H1 (cell line): ENCODE measurements at regions not wholly inside any gene's neighbourhood (a gene's known extent, or its start where the extent isn't known, plus 50 kb on each side); places are given as distances from the start of the nearest gene placed in this dataset.

Experiments used
- CTCF ChIA-PET: fragments of 300-600 bp; sonication (Branson Sonifier 250); formaldehyde crosslinking; loops from one replicate; lab custom pipeline; 2021; ENCODE audit not compliant: partially characterized antibody; lab: Charles Lee
- POLR2A ChIA-PET: fragments of 300-600 bp; sonication (Branson Sonifier 250); formaldehyde crosslinking; loops from one replicate; lab custom pipeline; 2021; ENCODE audit warnings: inconsistent platforms; ENCODE audit not compliant: partially characterized antibody; lab: Charles Lee
- DNase-seq, 2 experiments: peaks; one replicate each; pipeline versions ENCODE4 v3.0.0 to v3.0.0-alpha.2; 2010 to 2022; ENCODE audit warnings: low spot score in 2 of 2, low read depth in 1 of 2, mixed read lengths in 1 of 2
- FAIRE-seq: peaks from 2 replicates; lab custom pipeline; 2011; peaks lifted over from hg19 to GRCh38; lab: Jason Lieb, UNC
- H2AFZ ChIP-seq: 2 replicates; pipeline ENCODE4 v1.8.1; 2012; ENCODE audit warnings: low read length, inconsistent platforms
- H2AK5ac ChIP-seq: 2 replicates; pipeline ENCODE4 v1.6.1; 2013; ENCODE audit warnings: low read depth, low read length
- H2BK120ac ChIP-seq: replicated peaks from 2 replicates; pipeline ENCODE3; 2013; ENCODE audit warnings: low read depth, low read length, inconsistent platforms
- H2BK12ac ChIP-seq: 2 replicates; pipeline ENCODE4 v1.6.1; 2013; ENCODE audit warnings: low read depth, low read length
- H2BK15ac ChIP-seq: 2 replicates; pipeline ENCODE4 v1.6.1; 2013; ENCODE audit warnings: low read length
- H2BK20ac ChIP-seq: 2 replicates; pipeline ENCODE4 v1.6.1; 2013; ENCODE audit warnings: low read length
- H2BK5ac ChIP-seq: 2 replicates; pipeline ENCODE4 v1.6.1; 2013; ENCODE audit warnings: low read depth, low read length
- H3K14ac ChIP-seq: 2 replicates; pipeline ENCODE4 v1.6.1; 2013; ENCODE audit warnings: inconsistent platforms; ENCODE audit not compliant: insufficient read length
- H3K18ac ChIP-seq: 2 replicates; pipeline ENCODE4 v1.6.1; 2013; ENCODE audit warnings: low read length; ENCODE audit errors: extremely low read depth
- H3K23ac ChIP-seq: 2 replicates; pipeline ENCODE4 v1.6.1; 2013; ENCODE audit warnings: inconsistent platforms; ENCODE audit not compliant: insufficient read length
- H3K23me2 ChIP-seq: 2 replicates; pipeline ENCODE4 v1.6.1; 2013; ENCODE audit warnings: low read depth, low read length
- H3K27ac ChIP-seq: 2 replicates; pipeline ENCODE4 v1.6.1; 2011; ENCODE audit warnings: low read depth, low read length, inconsistent platforms
- H3K27me3 ChIP-seq, 4 experiments: replicated peaks in 1 of 4; 1 replicate in 1 of 4; 2 replicates in 3 of 4; pipeline versions ENCODE4 v1.6.1 to v1.8.1; 2011 to 2013; ENCODE audit warnings: low read length in 3 of 4, mild to moderate bottlenecking in 3 of 4, inconsistent platforms in 2 of 4, mixed read lengths in 2 of 4, moderate library complexity in 1 of 4; ENCODE audit not compliant: control insufficient read depth in 3 of 4, insufficient read depth in 3 of 4; ENCODE audit errors: extremely low read depth in 1 of 4
- H3K36me3 ChIP-seq, 4 experiments: 2 replicates each; pipeline versions ENCODE4 v1.6.1 to v1.8.1; 2011 to 2013; ENCODE audit warnings: mild to moderate bottlenecking in 4 of 4, low read length in 3 of 4, moderate library complexity in 2 of 4, control low read depth in 1 of 4, inconsistent platforms in 1 of 4; ENCODE audit not compliant: insufficient read depth in 4 of 4, control insufficient read depth in 2 of 4
- H3K4ac ChIP-seq: replicated peaks from 2 replicates; pipeline ENCODE3; 2013; ENCODE audit warnings: low read length, low read depth, mixed read lengths, inconsistent platforms; ENCODE audit not compliant: insufficient read length
- H3K4me1 ChIP-seq, 4 experiments: replicated peaks in 1 of 4; 1 replicate in 1 of 4; 2 replicates in 3 of 4; pipeline versions ENCODE4 v1.6.1 to v1.8.1; 2011 to 2013; ENCODE audit warnings: low read length in 3 of 4, inconsistent platforms in 2 of 4, mixed read lengths in 1 of 4; ENCODE audit not compliant: insufficient read depth in 4 of 4, control insufficient read depth in 3 of 4
- H3K4me2 ChIP-seq, 2 experiments: 2 replicates each; pipeline versions ENCODE4 v1.6.1 to v1.8.1; 2011 to 2013; ENCODE audit warnings: low read depth in 2 of 2, low read length in 2 of 2, control low read depth in 1 of 2, inconsistent platforms in 1 of 2, mild to moderate bottlenecking in 1 of 2; ENCODE audit not compliant: insufficient read depth in 1 of 2
- H3K4me3 ChIP-seq, 4 experiments: fragments of 200-600, 300-600 bp in 1 of 4; sonication (generic), shearing (Covaris generic), sonication (Bioruptor Twin) in 1 of 4; 2 replicates each; pipeline versions ENCODE4 v1.5.1 to v1.8.1; 2011 to 2016; ENCODE audit warnings: low read length in 4 of 4, low read depth in 3 of 4, control low read depth in 2 of 4, inconsistent platforms in 2 of 4, mild to moderate bottlenecking in 2 of 4, mixed read lengths in 1 of 4, moderate library complexity in 1 of 4; ENCODE audit not compliant: insufficient read depth in 2 of 4; ENCODE audit errors: extremely low read depth in 1 of 4
- H3K56ac ChIP-seq: replicated peaks from 2 replicates; pipeline ENCODE3; 2013; ENCODE audit warnings: low read depth, mild to moderate bottlenecking, mixed read lengths, low read length, inconsistent platforms; ENCODE audit not compliant: insufficient read length
- H3K79me1 ChIP-seq: 2 replicates; pipeline ENCODE4 v1.6.1; 2013; ENCODE audit warnings: low read depth, low read length, control low read depth
- H3K79me2 ChIP-seq, 2 experiments: 2 replicates each; pipeline versions ENCODE4 v1.6.1 to v1.8.1; 2012 to 2013; ENCODE audit warnings: low read length in 2 of 2, mild to moderate bottlenecking in 2 of 2, inconsistent platforms in 1 of 2; ENCODE audit not compliant: insufficient read depth in 2 of 2, control insufficient read depth in 1 of 2
- H3K9ac ChIP-seq, 4 experiments: replicated peaks in 1 of 4; 1 replicate in 1 of 4; 2 replicates in 3 of 4; pipeline versions ENCODE4 v1.6.1 to v1.8.1; 2011 to 2013; ENCODE audit warnings: low read depth in 3 of 4, low read length in 3 of 4, control low read depth in 2 of 4, mild to moderate bottlenecking in 2 of 4, moderate library complexity in 2 of 4, inconsistent platforms in 1 of 4; ENCODE audit errors: extremely low read depth in 1 of 4
- H3K9me3 ChIP-seq, 2 experiments: 2 replicates each; pipeline versions ENCODE4 v1.6.1 to v1.8.1; 2012 to 2013; ENCODE audit warnings: mild to moderate bottlenecking in 2 of 2, moderate library complexity in 2 of 2, control low read depth in 1 of 2, inconsistent platforms in 1 of 2, low read depth in 1 of 2, low read length in 1 of 2, mixed read lengths in 1 of 2; ENCODE audit not compliant: insufficient read depth in 2 of 2
- H4K20me1 ChIP-seq, 2 experiments: replicated peaks in 1 of 2; 2 replicates each; pipeline versions ENCODE3 to v1.8.1; 2011 to 2013; ENCODE audit warnings: inconsistent platforms in 2 of 2, low read length in 2 of 2, mild to moderate bottlenecking in 1 of 2; ENCODE audit not compliant: insufficient read depth in 2 of 2, control insufficient read depth in 1 of 2
- H4K5ac ChIP-seq: 2 replicates; pipeline ENCODE4 v1.6.1; 2013; ENCODE audit warnings: low read length, low read depth, mixed read lengths, inconsistent platforms; ENCODE audit not compliant: insufficient read length
- H4K8ac ChIP-seq: 2 replicates; pipeline ENCODE4 v1.8.0; 2013; ENCODE audit warnings: mild to moderate bottlenecking, moderate library complexity, low read length, inconsistent platforms; ENCODE audit not compliant: insufficient read depth; ENCODE audit errors: extremely low read depth
- H4K91ac ChIP-seq: replicated peaks from 2 replicates; pipeline ENCODE3; 2013; ENCODE audit warnings: low read length, mixed read lengths, inconsistent platforms; ENCODE audit not compliant: insufficient read length
- ASH2L ChIP-seq: fragments of 200-600, 300-600 bp; sonication (generic); IDR thresholded peaks from one replicate; pipeline ENCODE4 v1.7.1; 2017; ENCODE audit warnings: low read length
- PHF8 ChIP-seq: fragments of 200-600 bp; sonication (generic); conservative IDR thresholded peaks from 2 replicates; pipeline ENCODE4 v1.7.1; 2012; ENCODE audit warnings: low read depth, mild to moderate bottlenecking, inconsistent platforms, low read length, moderate library complexity
- RAD21 ChIP-seq, 2 experiments: IDR thresholded peaks in 1 of 2; conservative IDR thresholded peaks in 1 of 2; 2 replicates each; pipeline ENCODE4 v1.6.1; 2011; ENCODE audit warnings: low read depth in 2 of 2, low read length in 2 of 2, improper control_type of control experiment in 1 of 2, inconsistent platforms in 1 of 2, mild to moderate bottlenecking in 1 of 2, moderate library complexity in 1 of 2
- RBBP5 ChIP-seq: IDR thresholded peaks from 2 replicates; pipeline ENCODE4 v1.7.1; 2012; ENCODE audit warnings: low read depth, mild to moderate bottlenecking, inconsistent platforms, low read length, moderate library complexity, borderline replicate concordance
- RXRA ChIP-seq: IDR thresholded peaks from 2 replicates; pipeline ENCODE4 v1.6.1; 2011; ENCODE audit warnings: low read depth, mild to moderate bottlenecking, low read length, moderate library complexity; ENCODE audit not compliant: insufficient read depth
- SAP30 ChIP-seq: fragments of 300-600 bp; sonication (generic); IDR thresholded peaks from 2 replicates; pipeline ENCODE4 v1.7.1; 2012; ENCODE audit warnings: low read length, moderate library complexity, mild to moderate bottlenecking, inconsistent platforms; ENCODE audit not compliant: insufficient read depth, insufficient replicate concordance
- SIRT6 ChIP-seq: IDR thresholded peaks from one replicate; pipeline ENCODE4 v1.7.1; 2012; ENCODE audit warnings: low read length, inconsistent platforms
- ZNF274 ChIP-seq: IDR thresholded peaks from 2 replicates; pipeline ENCODE4 v1.7.0; 2012; ENCODE audit warnings: low read length, borderline replicate concordance; ENCODE audit errors: extremely low read depth
- WGBS, 2 experiments: shearing (Covaris generic) in 1 of 2; methylation state at CpG; one replicate each; pipeline versions ENCODE4 v1.1.6 to v1.1.7; 2013 to 2015; ENCODE audit warnings: low lambda C conversion rate in 2 of 2, mixed read lengths in 2 of 2, inconsistent platforms in 1 of 2, low coverage in 1 of 2, missing lambda C conversion rate in 1 of 2; ENCODE audit not compliant: insufficient replicate concordance in 2 of 2, insufficient coverage in 1 of 2, insufficient read length in 1 of 2; ENCODE audit errors: extremely low coverage in 1 of 2, missing lambda C conversion rate in 1 of 2; 5-methylcytosine and 5-hydroxymethylcytosine counted together

DNA sequence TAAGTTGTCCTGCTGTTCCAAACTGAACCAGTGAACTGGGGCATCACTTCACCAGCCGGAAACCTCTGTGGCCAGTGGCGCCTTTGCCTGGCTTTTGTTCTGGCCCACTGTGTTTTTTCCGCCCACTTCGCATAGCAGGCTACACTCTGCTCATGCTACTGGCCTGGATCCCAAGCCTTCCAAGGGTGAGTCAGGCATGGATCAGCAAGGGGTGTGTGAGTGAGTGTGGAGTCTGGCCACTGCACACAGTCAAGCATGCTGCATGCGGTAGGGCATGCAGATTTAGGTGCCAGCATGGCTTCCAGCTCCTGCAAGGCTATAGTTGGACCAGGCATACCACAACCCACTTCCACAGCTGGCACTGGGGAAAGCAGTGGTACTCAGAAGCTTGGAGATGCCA is 1967.9 kb downstream of the C4orf33 start:
- TF ChIP-seq RBBP5, result no peak
- TF ChIP-seq ASH2L, result no peak
- no peak for TF ChIP-seq SIRT6
- TF ChIP-seq RAD21 (IDR thresholded peaks at IDR 0.05 in 1 of 2, conservative IDR thresholded peaks at IDR 0.05 in 1 of 2; ENCODE audit: low read depth in 2 of 2, low read length in 2 of 2), result no peak
- no peak for TF ChIP-seq PHF8
- no peak for TF ChIP-seq SAP30
- TF ChIP-seq RXRA, result no peak
- no peak for TF ChIP-seq ZNF274
- no peaks in the 10 kb centered on the region for H4K20me1 ChIP-seq
- H3K18ac ChIP-seq, result no peak overlapping the region
- H3K4me1 ChIP-seq, result no peaks in the 10 kb centered on the region
- no peak overlapping the region for H2BK5ac ChIP-seq
- POLR2A ChIA-PET, result no interaction called here
- peaks cover 8 to 10% of the 10 kb centered on the region in 2 experiments for H3K9me3 ChIP-seq
- no peaks in the 10 kb centered on the region; a peak in 1 of 8 replicates for H3K36me3 ChIP-seq
- no peak overlapping the region for H2BK120ac ChIP-seq
- H3K4me2 ChIP-seq, result no peak overlapping the region
- H3K4me3 ChIP-seq, result no peak overlapping the region
- H3K14ac ChIP-seq, result no peak overlapping the region
- WGBS, 2 experiments, result 96% methylated on average over 5 of the region's 5 CpGs; no CpG with 5 or more reads in 1 of the 2 experiments
- H4K5ac ChIP-seq, result no peak overlapping the region
- no peak overlapping the region for H3K4ac ChIP-seq
- H3K27me3 ChIP-seq, result no peaks in the 10 kb centered on the region
- H3K56ac ChIP-seq, result no peak overlapping the region
- H3K9ac ChIP-seq, result no peak overlapping the region
- H3K23ac ChIP-seq, result no peak overlapping the region
- FAIRE-seq (no peak), DNase-seq (no peak)
- H3K79me1 ChIP-seq, result no peaks in the 10 kb centered on the region
- H4K91ac ChIP-seq, result no peak overlapping the region
- no peaks in the 10 kb centered on the region for H3K79me2 ChIP-seq
- no peak overlapping the region for H2BK12ac ChIP-seq
- no peak overlapping the region for H4K8ac ChIP-seq
- H2BK20ac ChIP-seq, result no peak overlapping the region
- H2AFZ ChIP-seq, result no peak overlapping the region
- no peak overlapping the region for H3K27ac ChIP-seq
- no peak overlapping the region for H2AK5ac ChIP-seq
- H3K23me2 ChIP-seq, result no peaks in the 10 kb centered on the region
- CTCF ChIA-PET, result interaction anchor here (0.6 kb wide), 1 partner anchor 321 kb away, joined by 3 read pairs; no protein-coding TSS in a partner anchor
- no peak overlapping the region for H2BK15ac ChIP-seq
